IMR-90 (cell line): ENCODE measurements at regions not wholly inside any gene's neighbourhood (a gene's known extent, or its start where the extent isn't known, plus 50 kb on each side); places are given as distances from the start of the nearest gene placed in this dataset.

ENCODE experiments used
- ATAC-seq: fragments of 200-7000 bp; cut with Tn5 transposase; 2 replicates; pipeline ENCODE4 v1.9.1; 2020; ENCODE audit warnings: low read depth, mild to moderate bottlenecking, moderate library complexity
- BruUV-seq: library from RNA; stranded (reverse); fragments of 400-500 nt; replicated peaks from 2 replicates; lab custom pipeline; 2021; lab: Mats Ljungman, UMichigan
- CTCF ChIA-PET: fragments of 300-600 bp; formaldehyde crosslinking; extraction: SDS; loops from one replicate; lab custom pipeline; 2021; ENCODE audit warnings: antibody characterized with exemption; lab: Yijun Ruan, JAX
- POLR2A ChIA-PET: fragments of 300-600 bp; sonication (Branson Sonifier 250); formaldehyde crosslinking; loops from one replicate; lab custom pipeline; 2022; ENCODE audit warnings: antibody characterized with exemption; ENCODE audit not compliant: unreplicated experiment; lab: Charles Lee
- DNase-seq: peaks from one replicate; pipeline ENCODE4 v3.0.0; 2013
- H2AFZ ChIP-seq: replicated peaks from 2 replicates; pipeline ENCODE3; 2013; ENCODE audit warnings: low read length, mild to moderate bottlenecking; ENCODE audit not compliant: poor library complexity
- H2AK5ac ChIP-seq: 2 replicates; pipeline ENCODE4 v1.6.1; 2013; ENCODE audit warnings: low read depth, low read length, inconsistent platforms
- H2AK9ac ChIP-seq: replicated peaks from 2 replicates; pipeline ENCODE3; 2013; ENCODE audit warnings: mild to moderate bottlenecking, low read depth, low read length, moderate library complexity; ENCODE audit not compliant: poor library complexity
- H2BK120ac ChIP-seq: 2 replicates; pipeline ENCODE4 v1.6.1; 2013; ENCODE audit warnings: low read depth, low read length, inconsistent platforms
- H2BK15ac ChIP-seq: 3 replicates; pipeline ENCODE4 v1.6.1; 2013; ENCODE audit warnings: low read depth, low read length, inconsistent platforms
- H2BK20ac ChIP-seq: 2 replicates; pipeline ENCODE4 v1.6.1; 2013; ENCODE audit warnings: low read depth, mild to moderate bottlenecking, inconsistent platforms, low read length, moderate library complexity
- H2BK5ac ChIP-seq: 2 replicates; pipeline ENCODE4 v1.6.1; 2013; ENCODE audit warnings: mild to moderate bottlenecking, low read depth, low read length, inconsistent platforms; ENCODE audit not compliant: poor library complexity, severe bottlenecking
- H3K14ac ChIP-seq: replicated peaks from 2 replicates; pipeline ENCODE4 v1.6.1; 2013; ENCODE audit warnings: low read depth, low read length, inconsistent platforms
- H3K18ac ChIP-seq: 2 replicates; pipeline ENCODE4 v1.6.1; 2013; ENCODE audit warnings: low read depth, low read length, control low read depth
- H3K23ac ChIP-seq: 2 replicates; pipeline ENCODE4 v1.6.1; 2013; ENCODE audit warnings: low read depth, low read length, inconsistent platforms
- H3K27ac ChIP-seq: 2 replicates; pipeline ENCODE4 v1.5.1; 2013; ENCODE audit warnings: mild to moderate bottlenecking, control low read depth, low read length; ENCODE audit not compliant: insufficient read depth
- H3K27me3 ChIP-seq: 2 replicates; pipeline ENCODE4 v1.6.1; 2013; ENCODE audit warnings: low read length; ENCODE audit not compliant: control insufficient read depth, insufficient read depth
- H3K36me3 ChIP-seq: 2 replicates; pipeline ENCODE4 v1.6.1; 2013; ENCODE audit warnings: low read length, mixed read lengths; ENCODE audit not compliant: control insufficient read depth, insufficient read depth
- H3K4ac ChIP-seq: 2 replicates; pipeline ENCODE4 v1.6.1; 2013; ENCODE audit warnings: low read depth, low read length, inconsistent platforms
- H3K4me1 ChIP-seq: 2 replicates; pipeline ENCODE4 v1.6.1; 2013; ENCODE audit warnings: low read length, mixed read lengths; ENCODE audit not compliant: control insufficient read depth, insufficient read depth
- H3K4me2 ChIP-seq: 2 replicates; pipeline ENCODE4 v1.6.1; 2013; ENCODE audit warnings: low read depth, mild to moderate bottlenecking, control low read depth, low read length, moderate library complexity
- H3K4me3 ChIP-seq: 2 replicates; pipeline ENCODE4 v1.5.1; 2013; ENCODE audit warnings: low read depth, mild to moderate bottlenecking, control low read depth, low read length, moderate library complexity; ENCODE audit not compliant: insufficient read depth
- H3K56ac ChIP-seq: 2 replicates; pipeline ENCODE4 v1.6.1; 2013; ENCODE audit warnings: low read length, inconsistent platforms; ENCODE audit not compliant: insufficient read depth; ENCODE audit errors: extremely low read depth
- H3K79me1 ChIP-seq, 2 experiments: 2 replicates each; pipeline ENCODE4 v1.6.1; 2013; ENCODE audit warnings: low read length in 2 of 2, inconsistent platforms in 1 of 2, low read depth in 1 of 2
- H3K9ac ChIP-seq: 2 replicates; pipeline ENCODE4 v1.6.1; 2013; ENCODE audit warnings: low read depth, low read length, control low read depth
- H3K9me1 ChIP-seq: 2 replicates; pipeline ENCODE4 v1.6.1; 2013; ENCODE audit warnings: low read length, inconsistent platforms; ENCODE audit not compliant: insufficient read depth
- H3K9me3 ChIP-seq: 2 replicates; pipeline ENCODE4 v1.6.1; 2013; ENCODE audit warnings: low read length; ENCODE audit not compliant: control insufficient read depth, insufficient read depth
- H4K20me1 ChIP-seq: 2 replicates; pipeline ENCODE4 v1.6.1; 2013; ENCODE audit warnings: low read length, inconsistent platforms; ENCODE audit not compliant: insufficient read depth
- H4K5ac ChIP-seq: 2 replicates; pipeline ENCODE4 v1.6.1; 2013; ENCODE audit warnings: mild to moderate bottlenecking, low read depth, low read length, control low read depth
- H4K8ac ChIP-seq, 2 experiments: 2 replicates each; pipeline ENCODE4 v1.6.1; 2013; ENCODE audit warnings: low read depth in 2 of 2, low read length in 2 of 2, control low read depth in 1 of 2, inconsistent platforms in 1 of 2
- H4K91ac ChIP-seq: 2 replicates; pipeline ENCODE4 v1.6.1; 2013; ENCODE audit warnings: low read depth, low read length, inconsistent platforms; ENCODE audit not compliant: insufficient read depth
- BHLHE40 ChIP-seq: fragments of 150-350 bp; IDR thresholded peaks from 2 replicates; pipeline ENCODE4 v1.6.1; 2016; ENCODE audit warnings: mild to moderate bottlenecking, low read depth, low read length
- CEBPB ChIP-seq: IDR thresholded peaks from 2 replicates; pipeline ENCODE4 v1.6.1; 2012; ENCODE audit warnings: low read depth, low read length, improper control_type of control experiment
- CHD1 ChIP-seq: IDR thresholded peaks from 2 replicates; pipeline ENCODE4 v1.6.1; 2012; ENCODE audit warnings: low read depth, low read length, improper control_type of control experiment
- MAFK ChIP-seq: IDR thresholded peaks from 2 replicates; pipeline ENCODE4 v1.6.1; 2012; ENCODE audit warnings: low read depth, low read length, improper control_type of control experiment
- MAZ ChIP-seq: IDR thresholded peaks from 2 replicates; pipeline ENCODE4 v1.6.1; 2012; ENCODE audit warnings: low read depth, mild to moderate bottlenecking, low read length, improper control_type of control experiment, moderate library complexity, borderline replicate concordance
- MXI1 ChIP-seq: IDR thresholded peaks from 2 replicates; pipeline ENCODE4 v1.6.1; 2012; ENCODE audit warnings: low read depth, mild to moderate bottlenecking, low read length, moderate library complexity, borderline replicate concordance
- SMC3 ChIP-seq: fragments of 150-350 bp; IDR thresholded peaks from 2 replicates; pipeline ENCODE4 v1.6.1; 2016; ENCODE audit warnings: low read depth, mild to moderate bottlenecking, antibody characterized with exemption, low read length, moderate library complexity
- WGBS, 2 experiments: methylation state at CpG; one replicate each; pipeline versions ENCODE4 v1.1.5 to v1.1.7; 2013; ENCODE audit warnings: missing lambda C conversion rate in 2 of 2; ENCODE audit not compliant: insufficient read length in 1 of 2; ENCODE audit errors: extremely low coverage in 2 of 2; 5-methylcytosine and 5-hydroxymethylcytosine counted together
- dilution Hi-C: fragments of 300-500 bp; cut with HindIII; formaldehyde crosslinking; loops from one replicate; pipeline ENCODE4 v1.14.3; 2018; ENCODE audit warnings: low sequenced_read_pairs; ENCODE audit not compliant: unreplicated experiment
- in situ Hi-C: fragments of 300-500 bp; cut with MboI; formaldehyde crosslinking; loops from 3 replicates; pipeline ENCODE4 v1.14.3; 2019; ENCODE audit warnings: low sequenced_read_pairs, inconsistent platforms, mixed read lengths
- intact Hi-C: fragments of 100-400 bp; cut with micrococcal nuclease; formaldehyde crosslinking; loops from 2 replicates; pipeline ENCODE4 v1.10.0; 2022
- TF ChIP-seq, protein P1 (sequence below): conservative IDR thresholded peaks from 2 replicates; pipeline ENCODE4 v1.5.1; 2012; ENCODE audit warnings: mild to moderate bottlenecking, low read depth, low read length, improper control_type of control experiment

DNA sequence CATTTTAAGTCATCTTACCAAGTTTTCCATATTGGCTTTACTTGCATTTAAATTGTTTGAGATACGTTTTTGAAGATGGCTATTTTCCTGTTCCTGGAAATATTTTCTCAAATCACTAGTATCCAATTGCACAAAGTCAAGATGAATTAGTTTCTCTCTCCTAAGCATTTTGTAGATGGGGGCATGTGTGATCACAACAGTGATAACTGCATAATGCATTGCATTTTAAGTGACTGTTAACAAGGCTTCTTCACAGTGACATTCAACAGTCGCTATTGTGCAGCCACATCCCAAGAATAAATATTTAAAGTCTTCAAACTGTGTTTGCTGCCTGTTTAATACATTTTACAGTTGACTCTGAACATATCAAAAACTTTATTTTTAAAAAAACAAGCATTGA, 694.2 kb upstream of the CDH7 start:
- no TSS peak for BruUV-seq
- in situ Hi-C loops (no loop called here), dilution Hi-C loops (no loop called here), intact Hi-C loops (no loop called here)
- no peak overlapping the region for H2BK120ac ChIP-seq
- H4K5ac ChIP-seq: no peak overlapping the region
- H3K9me1 ChIP-seq: no peaks in the 10 kb centered on the region
- H3K23ac ChIP-seq: no peak overlapping the region
- no peaks in the 10 kb centered on the region for H3K36me3 ChIP-seq
- no peak overlapping the region for H3K27ac ChIP-seq
- no peaks in the 10 kb centered on the region for H3K79me1 ChIP-seq
- no peak overlapping the region for H3K18ac ChIP-seq
- H3K56ac ChIP-seq: no peak overlapping the region
- 0% methylated on average over 1 of the region's 2 CpGs; no CpG with 5 or more reads in 1 of the 2 experiments for WGBS, 2 experiments
- H4K20me1 ChIP-seq: no peaks in the 10 kb centered on the region
- no peak overlapping the region for H2BK20ac ChIP-seq
- H3K9ac ChIP-seq: no peak overlapping the region
- no peak overlapping the region for H2AK5ac ChIP-seq
- no peak overlapping the region for H2BK15ac ChIP-seq
- no peak overlapping the region for H3K14ac ChIP-seq
- DNase-seq (no peak), ATAC-seq (no peak)
- H3K9me3 ChIP-seq: no peaks in the 10 kb centered on the region; the same call in 1 of the 2 replicates
- H3K4me2 ChIP-seq: no peak overlapping the region
- no peak overlapping the region for H3K4ac ChIP-seq
- H4K8ac ChIP-seq: no peak overlapping the region
- H3K4me3 ChIP-seq: no peak overlapping the region
- no peaks in the 10 kb centered on the region for H3K4me1 ChIP-seq
- H2AFZ ChIP-seq: no peak overlapping the region
- CTCF ChIA-PET: no interaction called here
- H4K91ac ChIP-seq: no peak overlapping the region
- H2BK5ac ChIP-seq: no peak overlapping the region
- TF ChIP-seq SMC3 (no peak), BHLHE40 (no peak), MAFK (no peak), MAZ (no peak), CEBPB (no peak), MXI1 (no peak), CHD1 (no peak)
- TF ChIP-seq, protein P1, sequence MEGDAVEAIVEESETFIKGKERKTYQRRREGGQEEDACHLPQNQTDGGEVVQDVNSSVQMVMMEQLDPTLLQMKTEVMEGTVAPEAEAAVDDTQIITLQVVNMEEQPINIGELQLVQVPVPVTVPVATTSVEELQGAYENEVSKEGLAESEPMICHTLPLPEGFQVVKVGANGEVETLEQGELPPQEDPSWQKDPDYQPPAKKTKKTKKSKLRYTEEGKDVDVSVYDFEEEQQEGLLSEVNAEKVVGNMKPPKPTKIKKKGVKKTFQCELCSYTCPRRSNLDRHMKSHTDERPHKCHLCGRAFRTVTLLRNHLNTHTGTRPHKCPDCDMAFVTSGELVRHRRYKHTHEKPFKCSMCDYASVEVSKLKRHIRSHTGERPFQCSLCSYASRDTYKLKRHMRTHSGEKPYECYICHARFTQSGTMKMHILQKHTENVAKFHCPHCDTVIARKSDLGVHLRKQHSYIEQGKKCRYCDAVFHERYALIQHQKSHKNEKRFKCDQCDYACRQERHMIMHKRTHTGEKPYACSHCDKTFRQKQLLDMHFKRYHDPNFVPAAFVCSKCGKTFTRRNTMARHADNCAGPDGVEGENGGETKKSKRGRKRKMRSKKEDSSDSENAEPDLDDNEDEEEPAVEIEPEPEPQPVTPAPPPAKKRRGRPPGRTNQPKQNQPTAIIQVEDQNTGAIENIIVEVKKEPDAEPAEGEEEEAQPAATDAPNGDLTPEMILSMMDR: no peak
- POLR2A ChIA-PET: no interaction called here
- H3K27me3 ChIP-seq: no peaks in the 10 kb centered on the region
- H2AK9ac ChIP-seq: no peak overlapping the region
